22Rv1 (cell line): ENCODE measurements at regions not wholly inside any gene's neighbourhood (a gene's known extent, or its start where the extent isn't known, plus 50 kb on each side); places are given as distances from the start of the nearest gene placed in this dataset.

Experiments used
- ZFX ChIP-seq: fragments of 450-650 bp; IDR thresholded peaks from 2 replicates; pipeline ENCODE4 v1.6.1; 2017; ENCODE audit warnings: antibody characterized with exemption, borderline replicate concordance
- TF ChIP-seq, protein P1 (sequence below): fragments of 450-650 bp; IDR thresholded peaks from 2 replicates; pipeline ENCODE4 v1.5.1; 2017; ENCODE audit warnings: mild to moderate bottlenecking

DNA sequence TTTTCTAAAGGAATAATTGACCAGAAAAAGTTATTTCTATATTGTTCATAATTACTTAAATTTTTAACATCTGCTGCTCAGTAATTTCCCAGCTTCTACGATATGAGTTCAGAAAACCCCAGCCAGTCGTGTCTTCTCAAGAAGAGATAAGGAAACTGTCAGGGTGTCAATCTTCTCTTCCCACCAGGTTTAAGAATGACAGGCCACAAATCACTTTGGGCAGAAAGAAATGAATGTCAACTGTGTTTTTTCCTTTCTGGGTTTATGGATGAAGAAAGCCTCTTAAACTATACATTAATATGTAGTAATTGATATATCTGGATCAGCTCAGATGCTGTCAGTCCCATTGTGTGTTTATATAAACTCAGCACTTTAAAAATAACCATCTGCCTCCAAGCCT, 453.2 kb upstream of the NUDT12 start:
- TF ChIP-seq, protein P1, sequence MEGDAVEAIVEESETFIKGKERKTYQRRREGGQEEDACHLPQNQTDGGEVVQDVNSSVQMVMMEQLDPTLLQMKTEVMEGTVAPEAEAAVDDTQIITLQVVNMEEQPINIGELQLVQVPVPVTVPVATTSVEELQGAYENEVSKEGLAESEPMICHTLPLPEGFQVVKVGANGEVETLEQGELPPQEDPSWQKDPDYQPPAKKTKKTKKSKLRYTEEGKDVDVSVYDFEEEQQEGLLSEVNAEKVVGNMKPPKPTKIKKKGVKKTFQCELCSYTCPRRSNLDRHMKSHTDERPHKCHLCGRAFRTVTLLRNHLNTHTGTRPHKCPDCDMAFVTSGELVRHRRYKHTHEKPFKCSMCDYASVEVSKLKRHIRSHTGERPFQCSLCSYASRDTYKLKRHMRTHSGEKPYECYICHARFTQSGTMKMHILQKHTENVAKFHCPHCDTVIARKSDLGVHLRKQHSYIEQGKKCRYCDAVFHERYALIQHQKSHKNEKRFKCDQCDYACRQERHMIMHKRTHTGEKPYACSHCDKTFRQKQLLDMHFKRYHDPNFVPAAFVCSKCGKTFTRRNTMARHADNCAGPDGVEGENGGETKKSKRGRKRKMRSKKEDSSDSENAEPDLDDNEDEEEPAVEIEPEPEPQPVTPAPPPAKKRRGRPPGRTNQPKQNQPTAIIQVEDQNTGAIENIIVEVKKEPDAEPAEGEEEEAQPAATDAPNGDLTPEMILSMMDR: no peak
- TF ChIP-seq ZFX: no peak
